Smooth muscle cell (in vitro differentiated cells): ENCODE measurements at regions not wholly inside any gene's neighbourhood (a gene's known extent, or its start where the extent isn't known, plus 50 kb on each side); places are given as distances from the start of the nearest gene placed in this dataset.

Source experiments
- DNase-seq: peaks from one replicate; lab custom pipeline; 2025; ENCODE audit not compliant: unreplicated experiment; lab: John Stamatoyannopoulos, UW
- H2AFZ ChIP-seq: fragments of 200-600 bp; sonication (generic); 2 replicates; pipeline ENCODE4 v1.6.0; 2016; ENCODE audit warnings: antibody characterized with exemption, low read depth, mild to moderate bottlenecking
- H3F3A ChIP-seq: fragments of 200-600 bp; sonication (generic); 2 replicates; pipeline ENCODE4 v1.6.0; 2017; ENCODE audit warnings: antibody characterized with exemption, low read depth
- H3K27ac ChIP-seq: fragments of 200-600 bp; sonication (generic); 2 replicates; pipeline ENCODE4 v1.5.1; 2016; ENCODE audit warnings: low read depth, mild to moderate bottlenecking
- H3K27me3 ChIP-seq: fragments of 200-600 bp; sonication (generic); 2 replicates; pipeline ENCODE4 v1.6.1; 2016; ENCODE audit warnings: low read depth, mild to moderate bottlenecking
- H3K36me3 ChIP-seq: fragments of 200-600 bp; sonication (generic); 2 replicates; pipeline ENCODE4 v1.5.1; 2016; ENCODE audit warnings: low read depth
- H3K4me1 ChIP-seq: fragments of 200-600 bp; sonication (generic); 2 replicates; pipeline ENCODE4 v1.5.1; 2016; ENCODE audit warnings: low read depth
- H3K4me2 ChIP-seq: fragments of 200-600 bp; sonication (generic); 2 replicates; pipeline ENCODE4 v1.6.0; 2016; ENCODE audit warnings: mild to moderate bottlenecking
- H3K4me3 ChIP-seq: fragments of 200-600 bp; sonication (generic); 2 replicates; pipeline ENCODE4 v1.5.1; 2016; ENCODE audit warnings: mild to moderate bottlenecking
- H3K79me2 ChIP-seq: fragments of 200-600 bp; sonication (generic); 2 replicates; pipeline ENCODE4 v1.6.0; 2016; ENCODE audit warnings: low read depth, mild to moderate bottlenecking
- H3K9ac ChIP-seq: fragments of 200-600 bp; sonication (generic); 2 replicates; pipeline ENCODE4 v1.6.0; 2016; ENCODE audit warnings: low read depth
- H3K9me3 ChIP-seq: fragments of 200-600 bp; sonication (generic); replicated peaks from 2 replicates; pipeline ENCODE4 v1.5.1; 2016; ENCODE audit warnings: low read depth
- H4K20me1 ChIP-seq: fragments of 200-600 bp; sonication (generic); 2 replicates; pipeline ENCODE4 v1.6.0; 2016; ENCODE audit warnings: low read depth
- CTCF ChIP-seq: fragments of 200-600 bp; sonication (generic); IDR thresholded peaks from 2 replicates; pipeline ENCODE4 v1.5.1; 2017; ENCODE audit warnings: borderline replicate concordance, mild to moderate bottlenecking, antibody characterized with exemption; ENCODE audit not compliant: insufficient read depth, poor library complexity, severe bottlenecking

- Histone ChIP-seq H3K9me3 (no peaks in the 10 kb centered on the region), H2AFZ (no peak overlapping the region), H4K20me1 (no peaks in the 10 kb centered on the region), H3K36me3 (no peaks in the 10 kb centered on the region), H3K27ac (no peak overlapping the region), H3K4me2 (no peak overlapping the region), H3K9ac (no peak overlapping the region), H3F3A (no peaks in the 10 kb centered on the region), H3K4me3 (no peak overlapping the region), H3K79me2 (no peaks in the 10 kb centered on the region), H3K27me3 (no peaks in the 10 kb centered on the region), H3K4me1 (no peaks in the 10 kb centered on the region)
- TF ChIP-seq CTCF = no peak
- DNase-seq = no peak
Observed at GRCh38 chr5:54366707-54367106, 56.3 kb upstream of the ARL15 start.

GRCh38 chr5:54363669-54364068 is 53.3 kb upstream of the ARL15 start:
- Histone ChIP-seq H3K36me3 (no peaks in the 10 kb centered on the region), H3F3A (no peaks in the 10 kb centered on the region), H3K4me1 (peaks cover 10% of the 10 kb centered on the region), H3K27me3 (no peaks in the 10 kb centered on the region), H3K79me2 (no peaks in the 10 kb centered on the region), H2AFZ (no peak overlapping the region), H3K9me3 (no peaks in the 10 kb centered on the region), H3K4me2 (no peak overlapping the region), H4K20me1 (no peaks in the 10 kb centered on the region), H3K4me3 (no peak overlapping the region), H3K27ac (no peak overlapping the region), H3K9ac (no peak overlapping the region)
- DNase-seq = no peak
- no peak for TF ChIP-seq CTCF

- H2AFZ ChIP-seq = no peak overlapping the region
Observed at GRCh38 chr5:54362992-54363625, 52.7 kb upstream of the ARL15 start.

More at GRCh38 chr5:54362992-54363625, 52.7 kb upstream of the ARL15 start:
- H3K36me3 ChIP-seq = no peaks in the 10 kb centered on the region
- no peaks in the 10 kb centered on the region for H3K79me2 ChIP-seq
- H4K20me1 ChIP-seq = no peaks in the 10 kb centered on the region
- H3K9ac ChIP-seq = no peak overlapping the region
- no peaks in the 10 kb centered on the region for H3K9me3 ChIP-seq
- peaks cover 10% of the 10 kb centered on the region for H3K4me1 ChIP-seq
- no peak for TF ChIP-seq CTCF
- H3K4me3 ChIP-seq = no peak overlapping the region
- no peak overlapping the region for H3K27ac ChIP-seq
- no peak for DNase-seq
- H3K4me2 ChIP-seq = no peak overlapping the region
- H3F3A ChIP-seq = no peaks in the 10 kb centered on the region
- H3K27me3 ChIP-seq = no peaks in the 10 kb centered on the region
